GM19023 (cell line): ENCODE measurements at regions not wholly inside any gene's neighbourhood (a gene's known extent, or its start where the extent isn't known, plus 50 kb on each side); places are given as distances from the start of the nearest gene placed in this dataset.

Experiments
- ATAC-seq: cut with Tn5 transposase; IDR thresholded peaks from one replicate; pipeline ENCODE4 v1.9.1; 2021; ENCODE audit warnings: mild to moderate bottlenecking, moderate library complexity; ENCODE audit not compliant: unreplicated experiment

GRCh38 chr1:55947446-55947845 is 631.9 kb downstream of the PLPP3 start:
- ATAC-seq, result no peak

- no peak for ATAC-seq
These were observed 635.5 kb downstream of the PLPP3 start for GRCh38 chr1:55943721-55944435.

GRCh38 chr1:55943012-55943411 is 636.4 kb downstream of the PLPP3 start:
- ATAC-seq, result no peak

GRCh38 chr1:55939866-55940265 is 639.5 kb downstream of the PLPP3 start:
- ATAC-seq, result no peak

GRCh38 chr1:55938861-55939260 is 640.5 kb downstream of the PLPP3 start:
- ATAC-seq, result no peak

- ATAC-seq, result no peak
These were observed 641.0 kb downstream of the PLPP3 start for GRCh38 chr1:55938376-55938850.

GRCh38 chr1:55937840-55938375 is 641.5 kb downstream of the PLPP3 start:
- no peak for ATAC-seq

- ATAC-seq, result no peak
These were observed 644.1 kb downstream of the PLPP3 start for GRCh38 chr1:55935236-55935635.

GRCh38 chr1:55932402-55932801 is 647.0 kb downstream of the PLPP3 start:
- ATAC-seq, result no peak

- no peak for ATAC-seq
These were observed 648.1 kb downstream of the PLPP3 start for GRCh38 chr1:55931081-55931940.

GRCh38 chr1:55929652-55930051 is 649.7 kb downstream of the PLPP3 start:
- no peak for ATAC-seq

- no peak for ATAC-seq
These were observed 650.8 kb downstream of the PLPP3 start for GRCh38 chr1:55928576-55928975.

GRCh38 chr1:55927702-55928290 is 651.6 kb downstream of the PLPP3 start:
- no peak for ATAC-seq

- no peak for ATAC-seq
These were observed 652.4 kb downstream of the PLPP3 start for GRCh38 chr1:55926906-55927471.

GRCh38 chr1:55916907-55917306 is 662.5 kb downstream of the PLPP3 start:
- ATAC-seq, result no peak

- no peak for ATAC-seq
These were observed 662.9 kb downstream of the PLPP3 start for GRCh38 chr1:55916481-55916880.

- ATAC-seq, result no peak
These were observed 665.8 kb downstream of the PLPP3 start for GRCh38 chr1:55913565-55913964.

GRCh38 chr1:55912438-55912837 is 666.9 kb downstream of the PLPP3 start:
- no peak for ATAC-seq

- ATAC-seq, result no peak
These were observed 674.8 kb downstream of the PLPP3 start for GRCh38 chr1:55904541-55904940.

- ATAC-seq, result no peak
These were observed 681.2 kb downstream of the PLPP3 start for GRCh38 chr1:55898181-55898580.

- no peak for ATAC-seq
These were observed 681.0 kb upstream of the USP24 start for GRCh38 chr1:55896210-55896609.
